GM12878 (cell line): ENCODE measurements at regions not wholly inside any gene's neighbourhood (a gene's known extent, or its start where the extent isn't known, plus 50 kb on each side); places are given as distances from the start of the nearest gene placed in this dataset.

ENCODE experiments used
- ATAC-seq: fragments of 200-7000 bp; cut with Tn5 transposase; 3 replicates; pipeline ENCODE4 v1.9.1; 2020; ENCODE audit warnings: mild to moderate bottlenecking, moderate library complexity
- BruUV-seq: library from RNA; stranded (reverse); fragments of 400-500 nt; replicated peaks from 2 replicates; lab custom pipeline; 2021; lab: Mats Ljungman, UMichigan
- CTCF ChIA-PET: fragments of 300-600 bp; sonication (Branson Sonifier 250); formaldehyde crosslinking; extraction: SDS; loops from one replicate; lab custom pipeline; 2021; ENCODE audit warnings: inconsistent platforms; lab: Yijun Ruan, JAX
- POLR2A ChIA-PET: fragments of 350-600 bp; formaldehyde crosslinking; extraction: SDS; loops from one replicate; lab custom pipeline; 2021; ENCODE audit warnings: inconsistent platforms; lab: Charles Lee
- RAD21 ChIA-PET: fragments of 300-600 bp; sonication (Branson Sonifier 250); formaldehyde crosslinking; loops from one replicate; lab custom pipeline; 2023; ENCODE audit warnings: antibody characterized with exemption; ENCODE audit not compliant: unreplicated experiment; lab: Charles Lee
- SMC1A ChIA-PET: fragments of 300-600 bp; sonication (Branson Sonifier 250); formaldehyde crosslinking; loops from one replicate; lab custom pipeline; 2023; ENCODE audit not compliant: unreplicated experiment, uncharacterized antibody; lab: Charles Lee
- DNase-seq: peaks from one replicate; pipeline ENCODE4 v3.0.0-alpha.2; 2011; ENCODE audit warnings: low read depth, low spot score
- FAIRE-seq: peaks from 3 replicates; lab custom pipeline; 2011; peaks lifted over from hg19 to GRCh38; lab: Jason Lieb, UNC
- H2AFZ ChIP-seq: 2 replicates; pipeline ENCODE4 v1.6.0; 2011; ENCODE audit warnings: low read depth, low read length, control low read depth; ENCODE audit not compliant: control insufficient read depth
- H3K27ac ChIP-seq: 2 replicates; pipeline ENCODE4 v1.5.1; 2011; ENCODE audit warnings: control low read depth; ENCODE audit not compliant: control insufficient read depth, insufficient read depth
- H3K27me3 ChIP-seq, 2 experiments: replicated peaks in 1 of 2; 2 replicates each; pipeline versions ENCODE4 v1.6.0 to v1.6.1; 2011; ENCODE audit warnings: low read length in 1 of 2; ENCODE audit not compliant: control insufficient read depth in 2 of 2, insufficient read depth in 2 of 2
- H3K36me3 ChIP-seq, 2 experiments: 2 replicates each; pipeline ENCODE4 v1.5.1; 2011; ENCODE audit warnings: low read length in 1 of 2; ENCODE audit not compliant: control insufficient read depth in 2 of 2, insufficient read depth in 2 of 2
- H3K4me1 ChIP-seq: 2 replicates; pipeline ENCODE4 v1.6.1; 2011; ENCODE audit warnings: mild to moderate bottlenecking, low read length, moderate library complexity, mixed read lengths; ENCODE audit not compliant: control insufficient read depth, insufficient read depth
- H3K4me2 ChIP-seq: 2 replicates; pipeline ENCODE4 v1.6.0; 2011; ENCODE audit warnings: control low read depth; ENCODE audit not compliant: control insufficient read depth, insufficient read depth
- H3K4me3 ChIP-seq: fragments of 200-600 bp; sonication (generic); 2 replicates; pipeline ENCODE4 v1.5.1; 2016
- H3K79me2 ChIP-seq: 2 replicates; pipeline ENCODE4 v1.6.0; 2011; ENCODE audit warnings: low read length; ENCODE audit not compliant: control insufficient read depth, insufficient read depth
- H3K9ac ChIP-seq: 2 replicates; pipeline ENCODE4 v1.8.0; 2011; ENCODE audit warnings: low read length, control low read depth, mixed read lengths; ENCODE audit not compliant: control insufficient read depth, insufficient read depth
- H3K9me3 ChIP-seq: replicated peaks from 3 replicates; pipeline ENCODE4 v1.5.1; 2011; ENCODE audit warnings: mild to moderate bottlenecking, low read length; ENCODE audit not compliant: control insufficient read depth, insufficient read depth
- H4K20me1 ChIP-seq: 2 replicates; pipeline ENCODE4 v1.6.0; 2011; ENCODE audit not compliant: control insufficient read depth, insufficient read depth
- BACH1 ChIP-seq: fragments of 450-650 bp; IDR thresholded peaks from 2 replicates; pipeline ENCODE4 v1.6.1; 2017; ENCODE audit warnings: mild to moderate bottlenecking, borderline replicate concordance
- CEBPZ ChIP-seq: fragments of 150-350 bp; IDR thresholded peaks from 2 replicates; pipeline ENCODE4 v1.6.1; 2016; ENCODE audit warnings: low read depth, low read length
- HDGF ChIP-seq: fragments of 450-650 bp; IDR thresholded peaks from 2 replicates; pipeline ENCODE4 v1.6.1; 2016; ENCODE audit warnings: antibody characterized with exemption
- IKZF2 ChIP-seq, 2 experiments: fragments of 450-650 bp; IDR thresholded peaks; 2 replicates each; pipeline ENCODE4 v1.6.1; 2017; ENCODE audit warnings: mild to moderate bottlenecking in 2 of 2, moderate library complexity in 2 of 2
- NFYB ChIP-seq: IDR thresholded peaks from 2 replicates; pipeline ENCODE4 v1.6.1; 2011; ENCODE audit warnings: low read depth, mild to moderate bottlenecking, low read length, improper control_type of control experiment, moderate library complexity; ENCODE audit not compliant: insufficient read depth
- PBX3 ChIP-seq: IDR thresholded peaks from 2 replicates; pipeline ENCODE4 v1.6.1; 2011; ENCODE audit warnings: mild to moderate bottlenecking, low read depth, low read length, moderate library complexity; ENCODE audit not compliant: insufficient replicate concordance
- SREBF2 ChIP-seq: IDR thresholded peaks from 2 replicates; pipeline ENCODE4 v1.6.1; 2012; ENCODE audit warnings: mild to moderate bottlenecking, low read length
- USF1 ChIP-seq: IDR thresholded peaks from 2 replicates; pipeline ENCODE4 v1.6.1; 2011; ENCODE audit warnings: borderline replicate concordance, low read depth, mild to moderate bottlenecking, moderate library complexity, mixed read lengths, low read length; ENCODE audit not compliant: insufficient read depth; ENCODE audit errors: extremely low read length
- ZZZ3 ChIP-seq: IDR thresholded peaks from 2 replicates; pipeline ENCODE4 v1.6.1; 2011; ENCODE audit warnings: low read depth; ENCODE audit not compliant: control insufficient read depth, insufficient read length
- WGBS: methylation state at CpG from one replicate; pipeline ENCODE4 v1.1.6; 2016; ENCODE audit warnings: low lambda C conversion rate; ENCODE audit not compliant: insufficient replicate concordance, insufficient coverage; ENCODE audit errors: missing lambda C conversion rate; 5-methylcytosine and 5-hydroxymethylcytosine counted together
- in situ Hi-C: fragments of 300-500 bp; cut with MboI; formaldehyde crosslinking; loops from 9 replicates; pipeline ENCODE4 v1.14.3; 2018; ENCODE audit warnings: mixed read lengths
- intact Hi-C: fragments of 100-400 bp; cut with micrococcal nuclease; formaldehyde crosslinking; loops from one replicate; pipeline ENCODE4 v1.14.2; 2022; ENCODE audit not compliant: unreplicated experiment
- TF ChIP-seq, protein P1 (sequence below): fragments of 450-650 bp; IDR thresholded peaks from 2 replicates; pipeline ENCODE4 v1.6.1; 2017; ENCODE audit warnings: mild to moderate bottlenecking, moderate library complexity
- TF ChIP-seq, protein P2 (sequence below): fragments of 450-650 bp; IDR thresholded peaks from 2 replicates; pipeline ENCODE4 v1.6.1; 2017; ENCODE audit warnings: mild to moderate bottlenecking

GRCh38 chr15:98444138-98444537 is 204.2 kb upstream of the IGF1R start (continued):
- TF ChIP-seq CEBPZ (no peak), SREBF2 (no peak)
- TF ChIP-seq, protein P1, sequence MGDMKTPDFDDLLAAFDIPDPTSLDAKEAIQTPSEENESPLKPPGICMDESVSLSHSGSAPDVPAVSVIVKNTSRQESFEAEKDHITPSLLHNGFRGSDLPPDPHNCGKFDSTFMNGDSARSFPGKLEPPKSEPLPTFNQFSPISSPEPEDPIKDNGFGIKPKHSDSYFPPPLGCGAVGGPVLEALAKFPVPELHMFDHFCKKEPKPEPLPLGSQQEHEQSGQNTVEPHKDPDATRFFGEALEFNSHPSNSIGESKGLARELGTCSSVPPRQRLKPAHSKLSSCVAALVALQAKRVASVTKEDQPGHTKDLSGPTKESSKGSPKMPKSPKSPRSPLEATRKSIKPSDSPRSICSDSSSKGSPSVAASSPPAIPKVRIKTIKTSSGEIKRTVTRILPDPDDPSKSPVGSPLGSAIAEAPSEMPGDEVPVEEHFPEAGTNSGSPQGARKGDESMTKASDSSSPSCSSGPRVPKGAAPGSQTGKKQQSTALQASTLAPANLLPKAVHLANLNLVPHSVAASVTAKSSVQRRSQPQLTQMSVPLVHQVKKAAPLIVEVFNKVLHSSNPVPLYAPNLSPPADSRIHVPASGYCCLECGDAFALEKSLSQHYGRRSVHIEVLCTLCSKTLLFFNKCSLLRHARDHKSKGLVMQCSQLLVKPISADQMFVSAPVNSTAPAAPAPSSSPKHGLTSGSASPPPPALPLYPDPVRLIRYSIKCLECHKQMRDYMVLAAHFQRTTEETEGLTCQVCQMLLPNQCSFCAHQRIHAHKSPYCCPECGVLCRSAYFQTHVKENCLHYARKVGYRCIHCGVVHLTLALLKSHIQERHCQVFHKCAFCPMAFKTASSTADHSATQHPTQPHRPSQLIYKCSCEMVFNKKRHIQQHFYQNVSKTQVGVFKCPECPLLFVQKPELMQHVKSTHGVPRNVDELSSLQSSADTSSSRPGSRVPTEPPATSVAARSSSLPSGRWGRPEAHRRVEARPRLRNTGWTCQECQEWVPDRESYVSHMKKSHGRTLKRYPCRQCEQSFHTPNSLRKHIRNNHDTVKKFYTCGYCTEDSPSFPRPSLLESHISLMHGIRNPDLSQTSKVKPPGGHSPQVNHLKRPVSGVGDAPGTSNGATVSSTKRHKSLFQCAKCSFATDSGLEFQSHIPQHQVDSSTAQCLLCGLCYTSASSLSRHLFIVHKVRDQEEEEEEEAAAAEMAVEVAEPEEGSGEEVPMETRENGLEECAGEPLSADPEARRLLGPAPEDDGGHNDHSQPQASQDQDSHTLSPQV, result no peak

DNA sequence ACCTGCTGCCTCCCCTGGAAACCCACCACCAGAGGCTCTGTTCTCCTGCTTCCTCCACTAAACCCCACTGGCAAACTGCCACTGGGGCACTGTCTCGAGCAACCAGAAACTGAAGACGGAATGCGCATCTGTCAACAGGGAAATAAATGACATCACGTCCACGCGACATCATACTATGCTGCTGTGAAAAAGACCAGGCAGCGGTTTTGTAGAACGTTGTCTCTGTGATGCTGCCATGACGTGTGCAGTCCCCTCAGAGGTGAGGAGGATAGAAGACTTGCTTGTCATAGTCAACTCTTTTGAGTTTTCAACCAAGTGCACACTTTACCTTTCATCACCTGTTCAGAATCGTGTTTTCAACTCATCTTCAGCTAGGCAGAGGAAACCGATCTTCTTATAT is 203.0 kb upstream of the IGF1R start:
- in situ Hi-C loops, result loop anchor here (10.0 kb wide), 1 partner anchor 209 kb away; no protein-coding TSS in a partner anchor
- Histone ChIP-seq H3K36me3 (no peaks in the 10 kb centered on the region), H3K4me2 (no peak overlapping the region), H3K27ac (no peak overlapping the region), H3K79me2 (no peaks in the 10 kb centered on the region), H3K9me3 (no peaks in the 10 kb centered on the region), H3K4me3 (no peak overlapping the region), H2AFZ (no peak overlapping the region), H3K27me3 (no peaks in the 10 kb centered on the region; a peak in 2 of 4 replicates), H3K4me1 (peaks cover 3% of the 10 kb centered on the region; the same call in 1 of the 2 replicates), H4K20me1 (no peaks in the 10 kb centered on the region), H3K9ac (no peak overlapping the region)
- FAIRE-seq, result no peak
- POLR2A ChIA-PET, result no interaction called here
- intact Hi-C loops, result loop anchor here (10.0 kb wide), 1 partner anchor 769 kb away; no protein-coding TSS in a partner anchor
- 61% methylated on average over 11 of the region's 11 CpGs for WGBS
- no TSS peak for BruUV-seq
- SMC1A ChIA-PET, result no interaction called here
- RAD21 ChIA-PET, result no interaction called here
- no peak for DNase-seq
- CTCF ChIA-PET, result interaction anchor here (1.3 kb wide), 1 partner anchor 214 kb away, joined by 4 read pairs; no protein-coding TSS in a partner anchor
- no peak for ATAC-seq
- TF ChIP-seq, protein P2, sequence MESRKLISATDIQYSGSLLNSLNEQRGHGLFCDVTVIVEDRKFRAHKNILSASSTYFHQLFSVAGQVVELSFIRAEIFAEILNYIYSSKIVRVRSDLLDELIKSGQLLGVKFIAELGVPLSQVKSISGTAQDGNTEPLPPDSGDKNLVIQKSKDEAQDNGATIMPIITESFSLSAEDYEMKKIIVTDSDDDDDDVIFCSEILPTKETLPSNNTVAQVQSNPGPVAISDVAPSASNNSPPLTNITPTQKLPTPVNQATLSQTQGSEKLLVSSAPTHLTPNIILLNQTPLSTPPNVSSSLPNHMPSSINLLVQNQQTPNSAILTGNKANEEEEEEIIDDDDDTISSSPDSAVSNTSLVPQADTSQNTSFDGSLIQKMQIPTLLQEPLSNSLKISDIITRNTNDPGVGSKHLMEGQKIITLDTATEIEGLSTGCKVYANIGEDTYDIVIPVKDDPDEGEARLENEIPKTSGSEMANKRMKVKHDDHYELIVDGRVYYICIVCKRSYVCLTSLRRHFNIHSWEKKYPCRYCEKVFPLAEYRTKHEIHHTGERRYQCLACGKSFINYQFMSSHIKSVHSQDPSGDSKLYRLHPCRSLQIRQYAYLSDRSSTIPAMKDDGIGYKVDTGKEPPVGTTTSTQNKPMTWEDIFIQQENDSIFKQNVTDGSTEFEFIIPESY, result no peak
- no peak for TF ChIP-seq HDGF
- TF ChIP-seq PBX3, result no peak
- no peak for TF ChIP-seq ZZZ3
- TF ChIP-seq USF1, result no peak
- TF ChIP-seq IKZF2 (IDR thresholded peaks at IDR 0.05), result no peak
- TF ChIP-seq NFYB, result no peak
- TF ChIP-seq BACH1, result no peak
